Kidney capillary endothelial cell (primary cell): ENCODE measurements at regions not wholly inside any gene's neighbourhood (a gene's known extent, or its start where the extent isn't known, plus 50 kb on each side); places are given as distances from the start of the nearest gene placed in this dataset.

Experiments used
- DNase-seq: peaks from one replicate; pipeline ENCODE4 v3.0.0-alpha.2; 2018; ENCODE audit warnings: low spot score

DNA sequence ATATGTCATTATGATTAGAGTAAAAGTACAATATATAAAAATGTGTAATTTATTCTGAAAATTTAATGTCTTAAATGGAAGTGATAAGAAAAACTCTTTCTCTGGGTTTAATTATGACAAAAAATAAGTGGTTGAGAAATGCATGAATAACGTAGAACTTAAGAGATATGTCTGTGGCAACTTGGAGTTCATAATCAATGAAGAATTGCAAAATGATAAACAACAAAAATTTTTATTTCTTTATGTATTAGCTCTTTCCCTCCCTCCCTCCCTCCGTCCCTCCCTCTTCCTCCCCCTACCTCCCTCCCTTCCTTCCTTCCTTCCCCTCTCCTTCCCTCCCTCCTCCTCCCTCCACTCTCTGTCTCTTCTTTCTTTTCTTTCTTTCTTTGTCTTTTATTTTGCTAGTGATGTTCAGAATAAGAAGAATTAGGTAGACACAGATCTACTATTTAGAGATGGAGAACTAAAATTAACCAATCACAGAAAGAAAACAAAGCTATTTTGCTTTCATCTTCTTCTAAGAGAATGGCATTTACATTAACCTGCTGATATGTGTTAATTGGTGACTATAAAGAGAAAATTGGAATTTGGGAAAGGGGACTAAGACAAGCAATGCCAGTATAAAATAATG, 96.3 kb upstream of the PDC start:
- no peak for DNase-seq

GRCh38 chr1:186550832-186551231, 89.9 kb upstream of the PDC start:
- DNase-seq = no peak

DNA sequence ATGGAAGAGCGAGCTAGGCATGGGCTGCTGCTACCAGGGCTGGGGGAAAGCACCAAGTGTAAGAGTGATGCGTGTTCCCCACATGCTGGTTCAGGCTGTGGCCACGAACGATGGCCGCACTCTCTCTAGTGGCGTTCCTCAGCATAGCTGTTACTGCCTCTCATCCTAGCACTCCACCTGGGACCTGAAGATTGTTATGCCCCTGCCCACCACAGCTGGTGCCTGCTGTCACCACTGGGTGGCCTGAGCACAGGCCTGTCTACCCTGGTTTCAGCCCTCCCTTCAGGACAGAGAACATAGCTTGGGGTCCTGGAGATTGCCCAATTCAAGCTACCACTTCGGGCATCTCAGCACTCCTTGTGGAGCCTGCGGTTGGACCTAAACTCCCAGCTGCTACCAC, 80.1 kb upstream of the PDC start:
- DNase-seq = no peak

- DNase-seq = no peak
These were observed 79.6 kb upstream of the PDC start for GRCh38 chr1:186540521-186540920.

GRCh38 chr1:186536273-186536890, 75.5 kb upstream of the PDC start:
- no peak for DNase-seq

GRCh38 chr1:186535388-186536133, 74.6 kb upstream of the PDC start:
- DNase-seq = peak; percentile 84

DNA sequence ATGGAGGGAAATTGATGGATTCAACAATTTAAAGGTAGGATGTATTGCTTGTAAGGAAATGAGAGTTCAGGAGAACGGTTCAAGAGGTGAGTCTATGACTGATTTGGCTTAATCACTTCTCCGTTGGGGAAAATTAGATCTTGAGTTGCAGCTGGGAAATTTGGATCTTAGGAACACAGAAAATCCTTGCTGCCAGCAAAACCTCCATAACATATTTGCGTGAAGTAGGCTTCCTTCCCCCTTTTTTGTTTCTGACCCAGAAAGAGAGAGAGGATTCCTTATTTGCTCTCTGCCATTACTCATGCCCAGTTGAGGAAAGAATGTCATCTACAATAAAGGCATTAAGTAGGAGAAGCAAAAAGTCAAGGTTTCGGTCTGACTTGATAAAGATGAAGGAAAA, 73.5 kb upstream of the PDC start:
- DNase-seq = no peak

DNA sequence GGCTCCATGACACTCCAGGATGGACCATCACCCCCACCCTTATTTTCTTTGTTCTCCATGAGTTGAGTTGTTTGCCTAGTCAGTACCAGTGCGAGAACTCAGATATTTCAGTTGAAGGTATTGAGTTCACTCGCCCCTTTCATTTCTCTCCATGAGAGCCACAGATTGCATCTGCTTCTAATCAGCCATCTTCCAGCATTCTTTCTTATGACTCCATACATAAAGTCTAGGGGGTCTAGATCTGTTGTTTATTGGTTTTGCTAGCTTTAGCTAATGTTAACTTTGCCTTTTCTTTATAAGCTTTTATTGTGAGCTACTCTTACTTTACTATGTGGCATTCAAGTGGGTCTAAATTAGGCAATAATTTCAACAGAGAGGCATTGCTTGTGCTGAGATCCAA, 71.6 kb upstream of the PDC start:
- no peak for DNase-seq

DNA sequence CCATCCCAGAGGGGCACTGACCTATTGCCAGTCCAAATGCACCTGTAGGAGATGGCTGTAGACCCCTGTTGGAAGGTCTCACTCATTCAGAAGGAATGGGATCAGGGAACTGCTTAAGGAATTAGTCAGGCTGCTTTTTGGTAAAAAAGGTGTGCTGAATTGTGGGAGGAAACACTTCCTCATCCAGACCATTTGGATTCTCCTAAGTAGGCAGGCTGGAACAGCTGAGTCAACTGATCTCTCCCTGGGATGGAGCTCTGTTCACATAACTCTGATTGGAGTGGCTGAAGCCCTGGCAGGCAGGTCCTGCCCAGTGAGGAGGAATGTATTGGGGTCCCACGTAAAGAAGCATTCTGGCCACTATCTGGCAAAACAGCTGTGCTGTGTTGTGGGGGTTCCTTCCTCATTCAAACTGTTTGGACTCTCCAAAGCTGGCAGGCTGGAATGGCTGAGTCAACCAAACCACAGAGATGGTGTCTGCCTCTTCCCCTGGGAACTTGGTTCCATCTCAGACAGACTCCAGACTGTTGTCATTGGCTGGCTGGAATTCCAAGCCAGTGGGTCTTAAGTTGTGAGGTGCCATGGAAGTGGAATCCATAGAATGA, 70.7 kb upstream of the PDC start:
- no peak for DNase-seq

GRCh38 chr1:186530109-186530508, 69.2 kb upstream of the PDC start:
- no peak for DNase-seq

DNA sequence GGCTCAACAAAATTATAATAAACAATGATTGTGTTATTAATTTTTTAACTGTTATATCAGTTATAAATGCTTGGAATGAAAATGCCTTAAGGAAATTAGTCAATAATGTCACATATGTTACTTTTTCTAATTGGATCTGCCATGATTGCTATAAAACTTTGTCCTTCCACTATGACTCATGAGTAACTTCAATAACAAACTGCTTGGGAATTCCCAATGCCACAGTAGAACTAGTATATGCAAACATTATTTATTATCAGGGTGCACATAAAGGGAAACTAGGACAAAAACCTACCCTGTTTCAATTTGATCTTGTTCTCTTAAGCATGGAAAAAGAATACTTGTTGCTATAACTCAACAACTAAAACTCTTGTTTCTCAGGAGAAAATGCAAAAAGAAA, 59.1 kb upstream of the PDC start:
- no peak for DNase-seq

- no peak for DNase-seq
These were observed 58.0 kb upstream of the PDC start for GRCh38 chr1:186518822-186519381.

GRCh38 chr1:186518395-186518794, 57.5 kb upstream of the PDC start:
- no peak for DNase-seq

DNA sequence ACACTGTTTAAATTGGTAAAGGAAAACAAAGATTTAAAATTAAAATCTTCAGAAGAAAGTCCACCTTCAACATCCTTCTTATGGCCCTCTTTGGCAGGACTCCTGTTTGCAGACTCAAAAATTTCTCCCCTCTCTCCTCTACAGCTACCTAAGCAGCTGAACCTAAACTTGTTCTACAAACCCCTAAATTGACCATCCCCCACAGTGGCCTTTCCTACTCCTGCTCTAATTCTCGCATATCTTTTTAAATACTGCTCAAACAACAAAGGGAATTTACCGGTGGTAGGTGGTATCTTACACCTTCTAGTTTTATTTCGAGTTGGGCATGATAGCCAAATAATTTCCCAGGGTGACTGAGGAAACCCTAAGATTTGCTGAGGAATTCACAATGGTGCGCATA, 53.5 kb upstream of the PDC start:
- DNase-seq = no peak

GRCh38 chr1:186513526-186513925, 52.6 kb upstream of the PDC start:
- DNase-seq = no peak

DNA sequence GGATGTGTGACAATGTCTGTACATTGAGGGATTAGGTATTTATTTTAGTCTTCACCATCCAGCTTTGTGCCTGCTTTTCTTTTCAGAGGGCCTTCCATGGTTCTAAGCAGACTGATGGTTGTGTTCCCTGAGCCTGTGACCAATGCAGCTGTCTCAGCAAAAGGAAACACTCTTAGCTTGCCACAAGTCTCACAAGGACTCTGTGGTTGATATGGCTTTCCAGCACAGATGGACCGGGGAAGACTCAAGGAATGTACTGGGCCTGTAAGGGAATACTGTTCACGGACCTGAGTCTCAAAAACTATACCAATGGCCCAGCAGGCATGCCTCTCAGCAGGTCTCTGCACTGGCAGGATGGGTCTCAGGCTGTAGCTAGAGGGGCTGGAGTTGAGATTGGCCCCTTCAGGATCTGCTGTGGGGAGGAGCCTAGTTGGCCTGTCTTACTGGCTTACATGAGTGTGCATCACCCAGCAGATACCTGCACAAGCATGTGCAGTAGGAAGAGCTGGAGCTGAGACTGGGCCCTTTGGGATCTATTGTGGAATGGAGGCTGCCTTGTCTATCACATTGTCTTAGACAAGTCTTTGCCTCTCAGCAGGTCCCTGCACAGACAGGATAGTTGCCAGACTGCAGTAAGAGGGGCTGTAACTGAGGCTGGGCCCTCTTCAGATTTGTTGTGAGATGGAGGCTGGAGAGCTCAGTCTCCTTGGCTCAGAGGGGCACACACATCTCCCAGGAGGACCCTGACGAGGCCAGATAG, 52.0 kb upstream of the PDC start:
- no peak for DNase-seq

GRCh38 chr1:186511761-186512637, 51.1 kb upstream of the PDC start:
- no peak for DNase-seq
